GM21529 (cell line): ENCODE measurements at regions not wholly inside any gene's neighbourhood (a gene's known extent, or its start where the extent isn't known, plus 50 kb on each side); places are given as distances from the start of the nearest gene placed in this dataset.
"Not testable (repeated sequence)": the region's sequence is repeated elsewhere in the genome, so short reads cannot be mapped to it uniquely, and the experiment has no call there.

Experiments used
- ATAC-seq: cut with Tn5 transposase; IDR thresholded peaks from one replicate; pipeline ENCODE4 v1.9.1; 2021; ENCODE audit not compliant: unreplicated experiment

DNA sequence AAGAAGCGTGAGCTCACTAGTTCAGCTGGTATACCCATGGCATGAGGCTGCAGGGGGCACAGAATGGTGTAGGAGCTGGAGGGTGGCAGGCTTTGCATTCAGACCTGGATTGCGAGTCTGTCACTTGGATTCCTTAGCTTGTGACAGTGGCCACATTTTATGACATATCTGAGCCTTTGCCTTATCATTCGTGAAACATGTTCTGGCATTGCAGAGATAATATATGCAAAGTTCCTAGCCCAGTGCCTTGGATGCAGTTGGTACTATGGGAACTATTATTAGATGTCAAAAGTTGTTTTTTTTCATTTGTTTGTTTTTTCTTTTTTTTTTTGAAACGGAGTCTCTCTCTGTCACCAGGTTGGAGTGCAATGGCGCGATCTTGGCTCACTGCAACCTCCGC is 230.7 kb upstream of the PRDM1 start:
- no peak for ATAC-seq

DNA sequence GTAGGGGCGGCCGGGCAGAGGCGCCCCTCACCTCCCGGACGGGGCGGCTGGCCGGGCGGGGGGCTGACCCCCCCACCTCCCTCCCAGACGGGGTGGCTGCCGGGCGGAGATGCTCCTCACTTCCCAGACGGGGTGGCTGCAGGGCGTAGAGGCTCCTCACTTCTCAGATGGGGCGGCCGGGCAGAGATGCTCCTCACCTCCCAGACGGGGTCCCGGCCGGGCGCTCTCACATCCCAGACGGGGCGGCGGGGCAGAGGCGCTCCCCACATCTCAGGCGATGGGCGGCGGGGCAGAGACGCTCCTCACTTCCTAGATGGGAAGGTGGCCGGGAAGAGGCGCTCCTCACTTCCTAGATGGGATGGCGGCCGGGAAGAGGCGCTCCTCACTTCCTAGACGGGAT is 232.2 kb upstream of the PRDM1 start:
- ATAC-seq = not testable (repeated sequence)

DNA sequence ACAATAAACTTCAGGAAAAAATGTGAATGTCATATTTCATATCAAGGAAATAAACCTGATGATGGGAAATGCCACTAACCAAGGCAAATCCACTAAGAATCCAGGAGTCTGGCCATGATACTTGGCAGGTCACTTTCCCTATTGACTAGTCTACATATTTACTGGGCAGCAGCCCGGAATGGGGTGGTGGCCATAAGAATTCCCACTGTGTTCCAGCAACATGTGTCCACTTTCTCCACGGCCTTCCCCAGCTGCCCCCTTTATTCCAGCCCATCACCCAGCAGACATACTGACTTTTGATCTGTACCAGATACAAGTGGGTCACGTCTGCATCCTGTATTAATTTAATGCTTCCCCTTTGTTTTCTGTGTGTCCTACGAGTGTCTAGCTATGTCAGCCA is 234.5 kb upstream of the PRDM1 start:
- ATAC-seq = no peak

DNA sequence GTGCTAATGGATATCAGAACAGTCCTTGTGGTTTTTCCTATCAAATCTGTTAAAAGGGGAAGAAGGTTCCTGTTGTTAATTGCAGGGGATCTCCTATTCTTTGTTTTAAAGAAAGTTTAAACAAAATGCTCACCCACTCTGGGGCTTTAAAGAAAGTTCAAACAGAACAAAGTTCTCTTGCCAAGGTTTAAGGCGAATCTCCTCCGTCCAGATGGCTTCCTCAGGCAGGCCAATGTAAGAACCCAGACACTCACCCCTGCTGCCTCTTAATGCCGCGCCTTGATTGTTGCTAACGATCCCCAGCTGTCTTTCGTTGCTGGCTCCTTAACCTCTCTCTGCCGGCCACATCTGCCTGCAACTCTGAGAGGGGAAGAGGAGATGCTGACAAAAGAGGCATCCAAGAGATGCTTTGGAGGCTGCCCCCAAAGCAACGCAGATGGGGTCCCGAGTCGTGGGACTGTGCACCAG is 235.0 kb upstream of the PRDM1 start:
- ATAC-seq = no peak

DNA sequence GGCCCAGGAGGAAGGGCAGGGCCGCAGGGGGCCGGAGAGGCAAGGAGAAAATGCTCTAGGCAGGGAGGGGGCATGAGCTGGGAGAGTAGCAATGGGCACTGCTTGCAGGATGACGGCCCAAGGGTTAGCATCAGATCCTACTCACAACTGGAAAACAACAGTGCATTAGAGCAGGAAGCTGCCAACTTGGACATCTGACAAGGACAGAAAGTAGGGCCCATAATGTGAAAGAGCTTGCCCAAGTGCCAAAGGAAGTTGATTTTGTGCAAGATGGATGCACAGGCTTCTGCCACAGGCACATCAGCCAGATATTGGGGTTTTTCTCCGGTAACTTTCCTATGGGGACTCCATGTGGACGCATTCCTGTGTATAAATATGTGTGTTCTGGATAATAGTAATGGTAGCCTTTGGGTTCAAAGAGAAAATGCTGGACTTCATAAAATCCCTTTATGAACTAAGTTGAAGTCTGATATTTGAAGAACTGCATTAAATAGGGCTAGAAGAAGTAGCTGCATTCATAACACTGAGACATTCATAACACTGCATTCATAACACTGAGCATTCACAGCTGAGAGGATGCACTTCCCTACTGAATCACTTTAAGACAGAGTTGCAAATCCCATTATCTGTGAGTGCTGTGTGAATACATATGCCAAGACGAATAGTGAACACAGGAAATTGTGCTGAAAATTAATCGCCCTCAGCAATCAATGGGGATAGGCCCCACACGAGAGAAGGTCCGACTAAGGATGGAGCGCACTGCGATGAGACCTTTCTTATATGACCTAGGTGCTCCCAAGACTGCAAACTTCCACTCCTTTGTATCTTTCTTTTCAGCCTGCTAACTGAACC is 235.6 kb upstream of the PRDM1 start:
- no peak for ATAC-seq

DNA sequence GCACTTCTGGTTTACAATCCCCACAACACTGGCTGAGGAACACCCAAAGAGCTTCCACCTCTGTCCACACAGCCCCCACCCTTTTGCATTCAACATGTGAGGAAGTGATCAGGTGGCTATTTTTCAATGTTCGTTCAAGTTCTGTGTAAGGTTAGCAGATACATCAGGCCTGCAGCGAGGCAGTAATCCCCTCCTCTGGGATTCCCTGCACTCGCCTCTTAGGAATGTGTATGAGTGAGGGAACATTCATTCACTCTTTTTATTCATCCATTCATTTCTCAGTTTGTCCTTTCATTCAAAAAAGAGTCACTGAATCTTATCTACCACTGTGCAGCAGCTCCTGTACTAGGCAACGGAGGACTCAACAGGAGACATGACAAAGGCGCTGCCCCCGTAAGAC is 236.4 kb upstream of the PRDM1 start:
- no peak for ATAC-seq

DNA sequence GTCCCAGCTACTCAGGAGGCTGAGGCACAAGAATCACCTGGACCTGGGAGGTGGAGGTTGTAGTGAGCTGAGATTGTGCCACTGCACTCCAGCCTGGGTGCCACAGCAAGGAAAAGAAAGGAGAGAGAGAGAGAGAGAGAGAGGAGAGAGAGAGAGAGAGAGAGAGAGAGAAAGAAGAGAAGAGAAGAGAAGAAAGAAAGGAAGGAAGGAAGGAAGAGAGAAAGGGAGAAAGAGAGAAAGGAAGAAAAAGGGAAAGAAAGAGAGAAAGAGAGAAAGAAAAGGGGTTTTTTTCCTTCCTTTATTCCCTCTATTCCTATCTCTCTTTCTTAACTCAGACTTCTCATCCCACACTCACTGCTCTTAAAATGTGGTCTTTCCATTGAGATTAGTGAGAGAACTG is 238.7 kb upstream of the PRDM1 start:
- no peak for ATAC-seq

DNA sequence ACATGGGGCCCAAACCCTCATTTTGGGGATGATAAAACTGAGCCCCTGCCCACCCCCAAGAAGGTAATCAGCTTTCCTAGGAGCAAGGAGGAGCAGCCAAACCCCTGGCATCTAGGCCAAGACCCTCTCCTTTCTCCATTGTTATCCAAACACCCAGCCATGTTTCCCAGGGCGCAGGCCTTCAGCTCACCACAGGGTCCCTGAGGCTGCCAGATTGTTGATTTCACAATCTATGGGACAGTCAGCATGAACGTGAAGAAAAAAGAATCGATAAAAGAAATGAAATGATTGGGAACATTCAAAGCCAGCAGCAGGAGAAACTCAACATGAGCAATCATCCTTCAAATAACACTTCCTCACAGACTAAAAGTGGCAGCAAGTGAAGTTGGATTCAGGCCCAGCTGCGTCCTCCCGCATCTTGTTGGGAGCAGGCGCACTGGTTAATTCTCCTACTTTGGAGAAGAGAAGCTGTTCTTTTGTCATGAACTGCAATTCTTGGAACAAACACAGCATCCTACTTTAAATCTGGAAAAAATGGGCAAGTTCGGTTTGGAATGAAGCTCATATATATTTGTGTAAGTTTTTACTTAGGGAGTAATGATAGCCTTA is 241.8 kb upstream of the PRDM1 start:
- no peak for ATAC-seq

DNA sequence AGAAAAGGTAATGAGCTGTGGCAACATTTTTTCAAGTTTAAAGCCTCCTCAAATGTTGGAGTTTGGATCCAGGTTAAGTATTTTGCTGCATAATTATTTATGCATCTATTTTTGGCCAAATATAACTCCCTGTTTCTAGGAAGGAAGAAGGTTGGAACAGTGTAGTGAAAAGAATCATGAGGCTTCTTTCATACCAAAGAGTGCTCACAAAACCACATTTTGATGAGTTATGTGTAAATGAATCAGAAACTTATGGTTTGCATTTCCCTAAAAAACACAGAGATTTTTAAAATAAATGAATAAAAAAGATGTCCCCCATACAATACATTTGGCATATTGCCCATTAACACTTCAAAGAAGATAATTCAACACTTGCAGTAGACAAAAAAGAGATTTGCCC is 246.9 kb upstream of the PRDM1 start:
- no peak for ATAC-seq

DNA sequence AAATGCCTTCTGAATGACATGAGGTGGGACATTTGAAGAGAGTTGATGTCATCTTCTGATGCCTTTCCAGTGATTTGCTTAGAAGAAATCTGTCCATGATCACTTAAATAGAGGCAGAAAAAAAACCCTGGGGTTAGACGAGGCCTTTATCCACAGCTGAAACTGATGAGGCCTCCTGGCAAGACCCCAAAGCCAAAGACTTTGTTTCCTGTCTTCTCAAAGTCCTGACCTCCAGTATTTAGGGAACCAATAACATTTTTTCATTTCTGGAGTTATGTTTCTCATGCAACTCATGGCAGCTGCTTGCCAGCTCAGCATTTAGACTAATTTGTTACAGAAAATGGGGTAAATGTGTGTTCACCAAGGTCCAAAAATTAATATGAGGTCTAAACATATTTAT is 248.0 kb upstream of the PRDM1 start:
- no peak for ATAC-seq

DNA sequence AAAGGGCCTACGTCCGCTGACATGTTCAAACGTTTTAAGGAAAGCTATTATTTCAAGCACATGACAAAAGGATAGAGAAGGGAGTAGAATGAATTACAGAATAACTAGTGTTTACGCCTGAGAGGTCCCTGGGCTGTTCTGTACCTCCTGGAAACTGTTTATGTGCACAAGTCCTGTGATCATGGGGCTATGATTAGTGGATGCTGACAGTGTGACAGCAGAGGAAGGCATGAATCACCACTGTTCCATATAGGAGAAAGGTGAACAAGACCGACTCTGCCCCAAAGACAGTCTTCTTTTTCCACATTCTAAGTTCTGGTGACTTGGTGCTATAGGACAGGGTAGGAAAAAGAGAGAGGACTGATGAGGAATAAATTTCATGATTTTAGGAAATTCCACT is 249.2 kb upstream of the PRDM1 start:
- no peak for ATAC-seq

DNA sequence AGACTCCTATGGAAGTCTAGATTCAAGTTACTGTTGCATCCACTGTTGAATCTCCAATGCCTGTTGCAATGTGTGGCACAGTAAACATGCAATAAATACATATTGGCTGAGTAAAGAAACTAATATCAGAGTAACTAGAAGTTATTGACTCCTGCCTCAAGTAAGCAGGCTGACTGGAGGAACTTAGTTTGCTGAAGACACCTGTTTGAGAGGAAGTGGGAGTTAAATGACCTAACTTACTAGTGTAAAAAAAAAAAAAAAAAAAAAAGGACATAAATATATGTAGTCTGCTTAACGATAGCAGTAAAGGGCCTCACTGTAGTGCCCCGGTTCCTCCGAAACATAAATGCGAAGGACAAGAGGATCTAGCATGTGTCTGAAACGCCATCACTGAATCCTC is 249.8 kb upstream of the PRDM1 start:
- ATAC-seq = no peak

DNA sequence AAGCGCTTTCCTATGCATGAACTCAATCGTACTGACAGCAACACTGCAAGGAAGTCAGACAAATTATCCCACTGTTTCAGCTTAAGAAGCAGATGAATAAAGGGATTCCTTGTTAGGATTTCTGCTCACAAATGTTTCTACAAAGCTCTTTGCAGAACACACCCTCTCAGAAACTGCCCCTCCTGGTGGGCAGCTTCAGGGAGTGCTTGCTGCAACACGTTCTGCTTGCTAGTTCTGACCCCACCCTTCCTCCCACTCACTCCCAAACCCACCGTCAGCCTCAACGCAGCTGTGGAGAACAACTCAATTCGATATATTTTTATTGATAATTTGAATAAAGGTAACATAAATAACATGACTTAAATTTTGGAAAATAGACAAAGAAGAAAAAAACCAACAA is 250.8 kb upstream of the PRDM1 start:
- no peak for ATAC-seq

DNA sequence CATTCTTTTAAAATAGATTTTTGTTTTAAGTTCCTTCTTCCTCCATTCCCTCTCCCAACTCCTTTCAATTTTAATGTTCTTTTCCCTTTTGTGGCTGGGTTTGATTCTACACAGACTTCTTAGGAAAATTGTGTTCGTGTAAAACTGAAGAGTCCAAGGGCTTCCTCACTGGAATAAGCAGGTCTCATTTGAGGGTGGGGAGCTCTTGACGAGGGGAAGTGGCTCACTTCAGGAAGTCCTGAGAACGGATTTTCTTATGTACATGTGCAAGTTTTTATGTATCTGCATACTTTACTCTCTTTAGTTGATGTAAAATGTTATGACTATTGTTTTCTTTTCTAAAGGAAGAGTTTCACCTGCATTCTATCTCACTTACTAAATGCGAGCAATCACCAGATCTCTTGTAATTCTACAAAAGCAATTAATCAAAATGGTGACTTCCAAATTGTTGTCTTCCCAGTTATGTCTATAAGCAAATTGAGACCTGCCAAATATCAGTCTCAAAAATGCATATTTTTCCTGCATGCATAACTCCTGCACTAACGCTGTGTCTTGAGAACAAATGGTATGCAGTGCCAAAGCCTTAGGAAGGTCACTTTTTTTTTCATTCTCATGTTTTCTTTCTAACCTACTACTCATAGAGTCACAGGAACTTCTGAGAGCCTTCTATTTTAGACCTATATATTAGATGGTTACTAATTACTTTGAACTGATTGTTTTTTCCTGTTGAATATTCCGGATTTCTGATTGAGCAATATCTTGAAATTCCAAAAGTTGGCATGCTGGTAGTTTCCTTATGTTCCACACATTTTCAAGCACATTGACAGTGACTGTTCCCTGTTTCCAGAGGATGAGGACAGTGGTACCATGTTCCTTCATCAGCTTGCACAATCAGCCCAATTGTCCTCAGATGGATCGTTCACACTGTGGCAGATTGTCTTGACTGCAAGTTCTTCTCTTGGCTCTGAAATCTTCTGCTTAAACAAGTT is 251.9 kb upstream of the PRDM1 start:
- ATAC-seq = no peak

DNA sequence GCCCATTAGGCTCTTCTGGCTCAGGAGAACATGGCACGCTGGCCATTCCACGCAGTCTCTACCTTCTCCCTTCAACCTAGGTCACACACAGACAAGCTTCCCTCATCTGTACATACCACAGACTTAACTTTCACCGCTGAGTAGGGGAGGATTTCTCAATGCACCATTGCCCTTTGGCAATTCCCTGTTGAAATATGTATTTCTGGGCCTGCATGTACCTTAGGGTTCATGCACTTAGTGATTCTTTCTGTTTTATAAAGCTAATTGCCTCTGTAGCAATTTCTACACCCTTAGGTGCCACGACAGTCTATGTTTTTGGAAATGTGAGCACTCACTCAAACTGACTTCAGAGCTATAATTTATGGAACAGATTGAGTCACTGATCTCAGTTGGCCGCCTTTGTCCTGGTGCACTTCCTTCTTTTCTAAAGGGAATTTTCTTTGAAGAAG is 253.8 kb upstream of the PRDM1 start:
- no peak for ATAC-seq

DNA sequence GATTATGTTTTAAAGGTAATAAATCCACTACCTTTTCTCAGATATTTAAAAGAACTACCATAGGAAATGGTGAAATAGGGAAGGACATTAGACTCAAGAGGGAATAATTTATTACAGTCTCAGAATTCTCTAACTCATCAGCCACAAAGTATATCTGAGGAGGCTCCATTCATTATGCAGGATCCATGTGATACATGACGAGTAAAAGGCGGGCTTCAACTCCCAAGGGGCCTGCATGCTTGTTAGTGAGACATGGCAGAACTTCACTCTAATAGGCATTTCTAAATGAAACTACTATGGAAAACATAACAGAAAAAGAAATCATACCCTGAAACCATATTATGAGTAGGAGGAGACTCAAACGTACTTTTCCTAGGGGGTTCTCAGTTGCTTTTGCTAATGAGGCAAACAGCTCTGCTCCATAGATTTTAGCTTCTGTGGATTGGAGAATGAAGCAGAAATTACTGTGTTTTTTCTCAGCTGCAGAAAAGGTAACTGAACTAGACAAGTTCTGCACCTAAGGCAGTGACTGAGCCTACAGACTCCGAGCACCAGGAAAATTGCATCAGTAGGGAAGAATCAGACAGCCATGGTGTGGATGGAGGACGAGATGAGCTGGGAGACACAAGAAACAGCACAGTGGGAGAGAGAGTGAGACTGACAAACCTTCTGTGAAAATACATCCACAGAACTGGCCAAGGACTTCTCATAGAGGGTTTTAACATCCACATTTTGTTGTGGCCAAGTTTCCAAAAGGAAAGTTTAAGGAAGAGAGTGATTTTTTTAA is 254.6 kb upstream of the PRDM1 start:
- no peak for ATAC-seq

DNA sequence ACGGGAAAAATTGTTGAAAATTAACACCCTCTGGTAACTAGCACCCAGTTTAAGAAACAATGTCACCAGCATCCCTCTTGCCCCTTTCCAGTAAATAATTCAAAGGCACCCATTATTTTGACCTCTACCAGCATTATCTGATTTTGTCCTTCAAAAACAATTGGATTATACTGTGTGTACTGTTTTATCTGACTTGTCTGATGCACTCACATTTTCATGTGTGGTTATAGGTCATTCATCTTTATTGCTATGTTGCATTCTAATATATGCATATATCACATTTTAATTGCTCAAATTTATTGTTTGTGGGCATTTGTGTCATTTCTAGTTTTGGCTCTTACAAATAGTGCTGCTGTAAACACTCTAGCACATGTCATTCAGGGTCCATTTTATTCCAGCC is 260.9 kb upstream of the PRDM1 start:
- ATAC-seq = no peak

DNA sequence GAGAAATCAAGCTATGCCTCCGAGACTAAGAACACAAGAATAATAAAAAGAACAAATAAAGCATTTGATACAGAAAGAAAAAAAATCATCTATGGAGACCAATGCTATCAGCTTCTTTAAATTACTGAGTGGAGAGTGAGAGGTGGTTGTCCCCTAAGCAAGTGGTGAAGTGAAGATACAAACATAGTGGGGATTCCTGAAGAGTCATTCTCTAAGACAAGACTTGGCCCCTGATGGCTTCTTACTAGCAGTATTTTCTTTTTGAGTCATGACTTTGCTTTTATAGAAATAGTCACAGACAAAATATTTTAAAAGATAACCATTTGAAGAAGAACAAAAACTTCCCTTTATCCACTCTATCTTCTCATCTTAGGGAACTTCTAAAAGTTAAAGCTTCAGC is 261.4 kb upstream of the PRDM1 start:
- ATAC-seq = peak; percentile 76

DNA sequence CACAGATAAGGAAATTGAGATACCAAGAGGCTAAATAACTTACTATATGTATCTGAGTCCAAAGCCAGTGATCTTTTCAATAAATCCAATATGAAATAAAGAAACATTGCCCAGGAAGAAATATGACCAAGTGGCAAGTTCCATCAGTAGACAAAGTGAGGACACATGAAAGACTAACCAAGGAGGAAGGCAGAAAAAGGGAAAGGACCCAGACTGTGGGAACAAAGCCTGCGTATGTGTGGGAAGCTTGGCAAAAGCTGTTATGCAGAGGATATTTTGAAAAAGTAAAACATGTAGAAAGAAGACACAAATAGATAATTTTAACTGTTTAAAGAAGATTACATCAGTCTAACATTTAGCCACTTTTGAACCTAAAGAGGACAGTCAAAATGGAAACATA is 264.4 kb upstream of the PRDM1 start:
- no peak for ATAC-seq

DNA sequence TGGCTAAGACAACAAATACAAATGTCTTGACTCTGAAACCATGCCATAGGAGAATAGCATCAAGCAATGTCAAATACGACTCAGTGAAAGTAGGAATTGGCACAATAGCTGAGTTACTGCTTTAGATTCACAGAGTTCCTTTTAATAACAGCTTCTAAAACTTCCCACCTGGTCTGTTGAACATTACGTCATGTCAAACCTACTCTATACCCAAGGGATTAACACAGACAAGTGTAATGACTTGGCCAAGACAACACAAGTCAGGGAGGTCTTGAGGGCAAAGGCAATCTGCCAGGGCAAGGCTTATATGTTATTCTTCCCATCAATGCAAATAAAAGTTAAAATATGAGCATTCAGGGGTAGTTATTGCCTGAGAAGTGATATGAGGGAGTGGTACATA is 265.1 kb upstream of the PRDM1 start:
- no peak for ATAC-seq

DNA sequence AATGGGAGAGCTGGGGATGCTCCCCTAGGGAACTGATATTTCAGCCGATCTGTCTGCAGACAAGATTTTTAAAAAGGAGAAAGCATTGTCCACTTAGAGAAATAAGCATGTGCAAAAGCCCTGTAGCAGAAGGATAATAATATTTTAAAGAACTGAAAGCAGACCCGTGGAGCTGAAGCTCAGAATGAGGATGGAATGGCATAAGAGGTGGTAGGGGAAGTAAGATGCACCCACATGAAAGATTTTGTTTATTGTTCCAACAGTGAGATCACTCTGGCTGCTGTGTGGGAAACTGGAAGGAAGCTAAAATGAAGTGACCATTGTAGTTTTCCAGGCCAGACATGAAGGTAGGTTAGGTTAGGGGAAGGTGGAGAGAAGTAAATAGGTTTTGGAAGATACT is 266.4 kb upstream of the PRDM1 start:
- no peak for ATAC-seq
